OCI-LY1 (cell line): ENCODE measurements at regions not wholly inside any gene's neighbourhood (a gene's known extent, or its start where the extent isn't known, plus 50 kb on each side); places are given as distances from the start of the nearest gene placed in this dataset.

Experiments used
- EZH2 ChIP-seq: fragments of 200-600 bp; sonication (generic), shearing (Covaris generic); IDR thresholded peaks from 2 replicates; pipeline ENCODE4 v1.8.0; 2017; ENCODE audit warnings: borderline replicate concordance, mixed run types, mild to moderate bottlenecking, antibody characterized with exemption, low read length, moderate library complexity, mixed read lengths
- TF ChIP-seq, protein P1 (sequence below): fragments of 200-600 bp; sonication (generic), shearing (Covaris generic); IDR thresholded peaks from 2 replicates; pipeline ENCODE4 v1.5.1; 2017; ENCODE audit warnings: mild to moderate bottlenecking, antibody characterized with exemption, low read length, moderate library complexity, mixed read lengths

GRCh38 chr10:90149563-90149962 is 448.2 kb downstream of the KIF20B start:
- TF ChIP-seq, protein P1, sequence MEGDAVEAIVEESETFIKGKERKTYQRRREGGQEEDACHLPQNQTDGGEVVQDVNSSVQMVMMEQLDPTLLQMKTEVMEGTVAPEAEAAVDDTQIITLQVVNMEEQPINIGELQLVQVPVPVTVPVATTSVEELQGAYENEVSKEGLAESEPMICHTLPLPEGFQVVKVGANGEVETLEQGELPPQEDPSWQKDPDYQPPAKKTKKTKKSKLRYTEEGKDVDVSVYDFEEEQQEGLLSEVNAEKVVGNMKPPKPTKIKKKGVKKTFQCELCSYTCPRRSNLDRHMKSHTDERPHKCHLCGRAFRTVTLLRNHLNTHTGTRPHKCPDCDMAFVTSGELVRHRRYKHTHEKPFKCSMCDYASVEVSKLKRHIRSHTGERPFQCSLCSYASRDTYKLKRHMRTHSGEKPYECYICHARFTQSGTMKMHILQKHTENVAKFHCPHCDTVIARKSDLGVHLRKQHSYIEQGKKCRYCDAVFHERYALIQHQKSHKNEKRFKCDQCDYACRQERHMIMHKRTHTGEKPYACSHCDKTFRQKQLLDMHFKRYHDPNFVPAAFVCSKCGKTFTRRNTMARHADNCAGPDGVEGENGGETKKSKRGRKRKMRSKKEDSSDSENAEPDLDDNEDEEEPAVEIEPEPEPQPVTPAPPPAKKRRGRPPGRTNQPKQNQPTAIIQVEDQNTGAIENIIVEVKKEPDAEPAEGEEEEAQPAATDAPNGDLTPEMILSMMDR = no peak
- no peak for TF ChIP-seq EZH2
